ENCODE measurements at regions not wholly inside any gene's neighbourhood (a gene's known extent, or its start where the extent isn't known, plus 50 kb on each side); places are given as distances from the start of the nearest gene placed in this dataset.
"Not testable (repeated sequence)": the region's sequence is repeated elsewhere in the genome, so short reads cannot be mapped to it uniquely, and the experiment has no call there.

DNA sequence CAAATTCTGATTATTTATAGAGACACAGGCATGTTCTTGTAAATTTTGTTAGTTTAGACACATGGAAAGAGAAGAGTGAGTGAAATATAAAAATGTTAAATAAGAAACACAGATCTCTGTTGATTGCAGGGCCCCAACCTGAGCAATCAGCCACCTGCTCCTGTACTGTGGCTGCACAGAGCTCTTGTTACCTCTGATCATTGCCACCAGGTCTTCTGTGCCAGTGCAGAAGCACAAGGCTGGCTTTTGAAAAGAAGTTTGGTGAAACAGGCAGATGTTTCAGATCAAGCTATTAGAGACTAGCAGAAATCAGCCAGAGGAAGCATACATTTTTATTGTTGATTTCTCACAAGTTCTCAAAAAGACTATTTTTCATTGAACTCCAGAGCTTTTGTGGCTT, 434.1 kb upstream of the OR4E1 start:
- no peak for ATAC-seq
- TF ChIP-seq RARB (CRISPR knock-in tag; IDR thresholded peaks at IDR 0.05) (no peak), ZNF70 (CRISPR knock-in tag; IDR thresholded peaks at IDR 0.05) (no peak), GLIS3 (CRISPR knock-in tag; IDR thresholded peaks at IDR 0.05) (no peak), ESRRG (CRISPR knock-in tag; IDR thresholded peaks at IDR 0.05) (no peak), ZNF8 (CRISPR knock-in tag; IDR thresholded peaks at IDR 0.05) (no peak), ZNF565 (CRISPR knock-in tag; conservative IDR thresholded peaks at IDR 0.05; ENCODE audit: low read depth) (no peak), TOX (CRISPR knock-in tag; IDR thresholded peaks at IDR 0.05; ENCODE audit: borderline replicate concordance) (no peak), ZC3H10 (CRISPR knock-in tag; IDR thresholded peaks at IDR 0.05) (no peak), TCF4 (CRISPR knock-in tag; IDR thresholded peaks at IDR 0.05; ENCODE audit: borderline replicate concordance) (no peak)
- TF ChIP-seq, protein P1, sequence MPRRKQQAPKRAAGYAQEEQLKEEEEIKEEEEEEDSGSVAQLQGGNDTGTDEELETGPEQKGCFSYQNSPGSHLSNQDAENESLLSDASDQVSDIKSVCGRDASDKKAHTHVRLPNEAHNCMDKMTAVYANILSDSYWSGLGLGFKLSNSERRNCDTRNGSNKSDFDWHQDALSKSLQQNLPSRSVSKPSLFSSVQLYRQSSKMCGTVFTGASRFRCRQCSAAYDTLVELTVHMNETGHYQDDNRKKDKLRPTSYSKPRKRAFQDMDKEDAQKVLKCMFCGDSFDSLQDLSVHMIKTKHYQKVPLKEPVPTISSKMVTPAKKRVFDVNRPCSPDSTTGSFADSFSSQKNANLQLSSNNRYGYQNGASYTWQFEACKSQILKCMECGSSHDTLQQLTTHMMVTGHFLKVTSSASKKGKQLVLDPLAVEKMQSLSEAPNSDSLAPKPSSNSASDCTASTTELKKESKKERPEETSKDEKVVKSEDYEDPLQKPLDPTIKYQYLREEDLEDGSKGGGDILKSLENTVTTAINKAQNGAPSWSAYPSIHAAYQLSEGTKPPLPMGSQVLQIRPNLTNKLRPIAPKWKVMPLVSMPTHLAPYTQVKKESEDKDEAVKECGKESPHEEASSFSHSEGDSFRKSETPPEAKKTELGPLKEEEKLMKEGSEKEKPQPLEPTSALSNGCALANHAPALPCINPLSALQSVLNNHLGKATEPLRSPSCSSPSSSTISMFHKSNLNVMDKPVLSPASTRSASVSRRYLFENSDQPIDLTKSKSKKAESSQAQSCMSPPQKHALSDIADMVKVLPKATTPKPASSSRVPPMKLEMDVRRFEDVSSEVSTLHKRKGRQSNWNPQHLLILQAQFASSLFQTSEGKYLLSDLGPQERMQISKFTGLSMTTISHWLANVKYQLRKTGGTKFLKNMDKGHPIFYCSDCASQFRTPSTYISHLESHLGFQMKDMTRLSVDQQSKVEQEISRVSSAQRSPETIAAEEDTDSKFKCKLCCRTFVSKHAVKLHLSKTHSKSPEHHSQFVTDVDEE (CRISPR knock-in tag; IDR thresholded peaks at IDR 0.05) = no peak
- TF ChIP-seq, protein P2, sequence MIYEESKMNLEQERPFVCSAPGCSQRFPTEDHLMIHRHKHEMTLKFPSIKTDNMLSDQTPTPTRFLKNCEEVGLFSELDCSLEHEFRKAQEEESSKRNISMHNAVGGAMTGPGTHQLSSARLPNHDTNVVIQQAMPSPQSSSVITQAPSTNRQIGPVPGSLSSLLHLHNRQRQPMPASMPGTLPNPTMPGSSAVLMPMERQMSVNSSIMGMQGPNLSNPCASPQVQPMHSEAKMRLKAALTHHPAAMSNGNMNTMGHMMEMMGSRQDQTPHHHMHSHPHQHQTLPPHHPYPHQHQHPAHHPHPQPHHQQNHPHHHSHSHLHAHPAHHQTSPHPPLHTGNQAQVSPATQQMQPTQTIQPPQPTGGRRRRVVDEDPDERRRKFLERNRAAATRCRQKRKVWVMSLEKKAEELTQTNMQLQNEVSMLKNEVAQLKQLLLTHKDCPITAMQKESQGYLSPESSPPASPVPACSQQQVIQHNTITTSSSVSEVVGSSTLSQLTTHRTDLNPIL (CRISPR knock-in tag; IDR thresholded peaks at IDR 0.05; ENCODE audit: low read depth) = no peak

DNA sequence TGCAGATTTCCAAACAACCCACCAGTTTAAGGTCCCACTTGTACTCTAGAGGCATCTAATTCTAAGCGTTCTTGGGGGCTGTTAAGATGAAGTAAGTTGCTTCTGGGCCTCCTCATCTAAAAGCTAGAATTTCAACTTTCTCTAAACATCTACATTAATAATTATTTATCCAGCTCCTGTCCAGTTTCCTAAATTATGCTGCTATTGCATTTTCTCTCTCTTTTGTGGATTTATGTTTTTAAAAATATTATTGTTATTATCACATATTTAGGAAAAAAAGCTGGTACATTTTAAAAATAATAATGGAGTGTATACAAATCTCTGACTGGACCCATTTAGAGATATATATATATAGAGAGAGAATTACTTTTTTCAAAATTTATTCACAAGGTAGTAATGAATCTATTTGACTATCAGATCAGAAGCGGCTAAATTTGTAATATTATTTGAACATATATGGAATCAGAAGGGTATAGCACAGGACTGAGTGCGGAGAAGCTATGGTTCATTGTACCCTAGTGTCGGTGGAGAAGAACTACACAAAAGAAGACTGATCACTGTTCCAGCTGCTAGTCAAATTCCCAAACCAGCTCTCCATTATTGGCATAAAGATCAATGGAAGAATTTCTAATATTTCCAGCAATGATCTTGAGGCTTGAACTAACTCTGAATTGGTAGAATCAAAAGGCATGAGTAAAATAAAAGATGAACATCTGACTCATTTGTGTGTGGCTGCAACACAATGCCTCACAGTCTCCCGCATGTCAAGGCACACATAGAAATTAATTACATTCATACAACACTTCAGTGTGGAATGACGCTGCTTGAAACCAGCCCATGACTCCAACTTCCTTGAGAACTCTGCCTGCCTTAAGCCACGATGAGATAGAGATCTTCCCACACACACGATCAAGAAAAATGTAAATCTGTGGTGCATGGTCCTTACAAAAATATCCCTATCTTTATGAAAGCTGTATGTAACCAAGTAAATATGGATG, 433.4 kb upstream of the OR4E1 start:
- ATAC-seq = no peak
- no peak for TF ChIP-seq OSR1 (CRISPR knock-in tag; IDR thresholded peaks at IDR 0.05)

DNA sequence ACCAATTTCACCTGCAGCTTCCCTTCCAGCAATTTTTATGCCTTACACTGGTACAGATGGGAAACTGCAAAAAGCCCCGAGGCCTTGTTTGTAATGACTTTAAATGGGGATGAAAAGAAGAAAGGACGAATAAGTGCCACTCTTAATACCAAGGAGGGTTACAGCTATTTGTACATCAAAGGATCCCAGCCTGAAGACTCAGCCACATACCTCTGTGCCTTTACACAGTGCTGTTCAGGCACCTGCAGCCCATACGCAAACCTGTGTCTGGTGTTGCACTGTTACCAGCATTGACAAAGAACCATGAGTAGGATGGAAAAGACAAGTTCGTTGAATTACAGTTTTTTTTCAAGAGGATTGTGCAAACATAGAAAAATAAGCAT, 432.0 kb upstream of the OR4E1 start:
- TF ChIP-seq ESRRG (CRISPR knock-in tag; IDR thresholded peaks at IDR 0.05) = no peak
- TF ChIP-seq TOX (CRISPR knock-in tag; IDR thresholded peaks at IDR 0.05; ENCODE audit: borderline replicate concordance) = no peak
- TF ChIP-seq ARNTL (CRISPR knock-in tag; IDR thresholded peaks at IDR 0.05; ENCODE audit: borderline replicate concordance, low read depth) = no peak
- TF ChIP-seq, protein P3, sequence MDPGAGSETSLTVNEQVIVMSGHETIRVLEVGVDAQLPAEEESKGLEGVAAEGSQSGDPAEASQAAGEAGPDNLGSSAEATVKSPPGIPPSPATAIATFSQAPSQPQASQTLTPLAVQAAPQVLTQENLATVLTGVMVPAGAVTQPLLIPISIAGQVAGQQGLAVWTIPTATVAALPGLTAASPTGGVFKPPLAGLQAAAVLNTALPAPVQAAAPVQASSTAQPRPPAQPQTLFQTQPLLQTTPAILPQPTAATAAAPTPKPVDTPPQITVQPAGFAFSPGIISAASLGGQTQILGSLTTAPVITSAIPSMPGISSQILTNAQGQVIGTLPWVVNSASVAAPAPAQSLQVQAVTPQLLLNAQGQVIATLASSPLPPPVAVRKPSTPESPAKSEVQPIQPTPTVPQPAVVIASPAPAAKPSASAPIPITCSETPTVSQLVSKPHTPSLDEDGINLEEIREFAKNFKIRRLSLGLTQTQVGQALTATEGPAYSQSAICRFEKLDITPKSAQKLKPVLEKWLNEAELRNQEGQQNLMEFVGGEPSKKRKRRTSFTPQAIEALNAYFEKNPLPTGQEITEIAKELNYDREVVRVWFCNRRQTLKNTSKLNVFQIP (CRISPR knock-in tag; IDR thresholded peaks at IDR 0.05; ENCODE audit: borderline replicate concordance, low read depth) = no peak
- no peak for TF ChIP-seq RARB (CRISPR knock-in tag; IDR thresholded peaks at IDR 0.05)
- TF ChIP-seq, protein P4, sequence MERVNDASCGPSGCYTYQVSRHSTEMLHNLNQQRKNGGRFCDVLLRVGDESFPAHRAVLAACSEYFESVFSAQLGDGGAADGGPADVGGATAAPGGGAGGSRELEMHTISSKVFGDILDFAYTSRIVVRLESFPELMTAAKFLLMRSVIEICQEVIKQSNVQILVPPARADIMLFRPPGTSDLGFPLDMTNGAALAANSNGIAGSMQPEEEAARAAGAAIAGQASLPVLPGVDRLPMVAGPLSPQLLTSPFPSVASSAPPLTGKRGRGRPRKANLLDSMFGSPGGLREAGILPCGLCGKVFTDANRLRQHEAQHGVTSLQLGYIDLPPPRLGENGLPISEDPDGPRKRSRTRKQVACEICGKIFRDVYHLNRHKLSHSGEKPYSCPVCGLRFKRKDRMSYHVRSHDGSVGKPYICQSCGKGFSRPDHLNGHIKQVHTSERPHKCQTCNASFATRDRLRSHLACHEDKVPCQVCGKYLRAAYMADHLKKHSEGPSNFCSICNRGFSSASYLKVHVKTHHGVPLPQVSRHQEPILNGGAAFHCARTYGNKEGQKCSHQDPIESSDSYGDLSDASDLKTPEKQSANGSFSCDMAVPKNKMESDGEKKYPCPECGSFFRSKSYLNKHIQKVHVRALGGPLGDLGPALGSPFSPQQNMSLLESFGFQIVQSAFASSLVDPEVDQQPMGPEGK (CRISPR knock-in tag; IDR thresholded peaks at IDR 0.05; ENCODE audit: borderline replicate concordance) = no peak
- no peak for ATAC-seq

DNA sequence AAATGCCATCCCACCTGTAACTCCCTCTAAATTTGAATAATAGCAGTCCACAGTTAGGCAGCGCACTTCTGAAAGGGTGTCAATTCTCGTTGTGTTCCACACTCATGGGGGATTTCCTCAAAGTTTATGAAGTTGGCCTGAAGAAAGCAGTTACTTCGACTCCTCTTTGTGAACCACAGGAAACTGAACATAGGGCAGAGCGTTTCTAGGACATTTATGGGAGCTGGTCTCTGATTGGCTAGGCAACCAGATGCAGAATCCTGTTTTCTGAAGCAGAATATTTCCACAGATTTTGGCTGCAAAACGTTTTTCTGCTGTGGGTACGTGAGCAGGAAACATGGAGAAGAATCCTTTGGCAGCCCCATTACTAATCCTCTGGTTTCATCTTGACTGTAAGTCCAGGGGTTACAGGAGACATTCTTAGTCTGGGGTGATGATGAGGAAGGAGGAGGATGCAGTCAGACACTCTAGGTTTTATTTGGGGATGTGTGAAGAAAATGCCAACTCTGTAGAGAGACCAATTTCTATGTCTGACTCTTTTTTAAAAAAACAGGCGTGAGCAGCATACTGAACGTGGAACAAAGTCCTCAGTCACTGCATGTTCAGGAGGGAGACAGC, 431.5 kb upstream of the OR4E1 start:
- TF ChIP-seq ZC3H10 (CRISPR knock-in tag; IDR thresholded peaks at IDR 0.05) (no peak), ZNF70 (CRISPR knock-in tag; IDR thresholded peaks at IDR 0.05) (no peak), ARNTL (CRISPR knock-in tag; IDR thresholded peaks at IDR 0.05; ENCODE audit: borderline replicate concordance, low read depth) (no peak)
- ATAC-seq = no peak

DNA sequence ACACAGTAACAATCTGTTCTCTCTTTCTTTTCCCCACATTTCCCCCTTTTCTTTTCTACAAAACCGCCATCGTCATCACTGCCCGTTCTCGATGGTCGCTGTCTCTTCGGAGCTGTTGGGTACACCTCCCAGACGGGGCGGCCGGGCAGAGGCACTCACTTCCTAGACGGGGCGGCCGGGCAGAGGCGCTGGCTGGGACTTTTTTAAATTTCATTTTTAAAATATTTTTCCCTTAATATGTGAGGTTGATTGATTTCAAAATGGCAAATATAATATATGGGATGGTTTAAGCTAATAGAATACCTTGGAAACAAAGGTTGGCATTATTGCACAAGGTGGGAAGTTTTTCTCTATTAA, 427.1 kb upstream of the OR4E1 start:
- not testable (repeated sequence) for ATAC-seq
